NCI-H2171 (cell line): ENCODE measurements at regions not wholly inside any gene's neighbourhood (a gene's known extent, or its start where the extent isn't known, plus 50 kb on each side); places are given as distances from the start of the nearest gene placed in this dataset.
"Not testable (repeated sequence)": the region's sequence is repeated elsewhere in the genome, so short reads cannot be mapped to it uniquely, and the experiment has no call there.

Source experiments
- DNase-seq: peaks from one replicate; lab custom pipeline; 2025; lab: John Stamatoyannopoulos, UW

- not testable (repeated sequence) for DNase-seq
These were observed 189.9 kb downstream of the TTC6 start for GRCh38 chr14:37785298-37785697.

DNA sequence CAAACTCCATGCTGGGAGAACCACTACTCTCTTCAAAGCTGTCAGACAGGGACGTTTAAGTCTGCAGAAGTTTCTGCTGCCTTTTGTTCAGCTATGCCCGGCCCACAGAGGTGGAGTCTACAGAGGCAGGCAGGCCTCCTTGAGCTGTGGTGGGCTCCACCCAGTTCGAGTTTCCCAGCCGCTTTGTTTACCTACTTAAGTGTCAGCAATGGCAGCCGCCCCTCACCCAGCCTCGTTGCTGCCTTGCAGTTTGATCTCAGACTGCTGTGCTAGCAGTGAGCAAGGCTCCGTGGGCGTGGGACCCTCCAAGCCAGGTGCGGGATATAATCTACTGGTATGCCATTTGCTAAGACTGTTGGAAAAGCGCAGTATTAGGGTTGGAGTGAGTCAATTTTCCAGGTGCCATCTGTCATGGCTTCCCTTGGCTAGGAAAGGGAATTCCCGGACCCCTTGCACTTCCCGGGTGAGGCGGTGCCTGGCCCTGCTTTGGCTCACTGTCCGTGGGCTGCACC is 190.7 kb downstream of the TTC6 start:
- not testable (repeated sequence) for DNase-seq

DNA sequence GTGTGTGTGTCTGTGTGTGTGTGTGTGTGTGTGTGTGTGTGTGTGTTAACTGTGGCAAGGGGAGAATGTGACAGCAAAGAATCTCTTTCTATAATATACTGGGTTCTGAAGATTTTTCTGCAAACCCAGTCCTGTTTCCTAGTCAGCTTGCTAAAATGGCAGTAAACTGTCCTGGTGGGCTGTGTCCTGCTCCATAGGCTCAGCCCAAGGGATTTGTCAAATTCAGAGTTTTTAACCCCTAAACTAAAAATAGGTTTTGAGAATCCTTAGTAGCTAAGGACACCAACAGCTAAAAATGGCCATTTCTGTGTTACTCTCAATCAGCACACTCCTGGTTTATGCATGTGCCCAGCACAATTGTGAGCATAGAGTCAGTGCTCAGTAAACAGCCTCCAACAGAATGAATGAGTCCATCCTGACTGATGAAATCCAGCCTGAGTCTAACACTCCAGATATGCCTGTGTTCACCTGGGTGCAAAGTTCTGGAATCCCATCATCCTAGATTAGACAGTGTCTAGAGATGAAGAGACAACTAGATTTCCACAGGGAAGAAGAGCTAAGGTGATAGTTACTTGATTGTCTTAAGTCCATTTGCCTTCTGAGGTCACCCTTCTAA is 192.6 kb downstream of the TTC6 start:
- DNase-seq: no peak

DNA sequence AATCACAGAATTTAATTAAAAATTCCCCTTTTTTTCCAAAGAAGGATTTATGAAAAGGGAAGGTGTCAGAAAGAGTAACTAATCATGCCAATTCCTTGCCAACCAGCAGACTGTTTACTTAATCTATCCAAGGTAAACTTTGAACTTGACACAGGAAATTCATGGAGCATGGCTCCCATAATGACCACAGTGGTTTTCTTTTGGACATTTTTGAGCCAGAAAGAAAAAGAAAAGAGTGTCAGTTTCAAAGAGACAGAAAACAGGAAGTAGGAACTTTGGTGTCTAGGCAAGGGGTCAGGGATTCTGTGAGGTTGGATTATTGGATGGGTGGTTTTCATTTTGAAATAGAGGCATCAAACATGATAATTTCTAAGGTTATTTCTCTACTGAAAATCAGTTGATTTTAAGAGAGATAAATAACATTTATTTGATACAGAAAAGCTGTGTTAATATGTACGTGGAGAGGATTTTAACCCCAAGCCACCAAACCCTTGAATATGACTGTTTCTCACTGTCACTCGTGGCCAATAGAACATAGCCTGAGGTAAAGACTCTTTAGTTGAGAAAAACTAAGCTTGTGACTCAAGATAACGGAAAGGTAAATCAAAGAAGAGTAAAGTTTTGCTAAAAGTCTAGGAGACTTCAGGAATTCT is 196.1 kb downstream of the TTC6 start:
- no peak for DNase-seq

DNA sequence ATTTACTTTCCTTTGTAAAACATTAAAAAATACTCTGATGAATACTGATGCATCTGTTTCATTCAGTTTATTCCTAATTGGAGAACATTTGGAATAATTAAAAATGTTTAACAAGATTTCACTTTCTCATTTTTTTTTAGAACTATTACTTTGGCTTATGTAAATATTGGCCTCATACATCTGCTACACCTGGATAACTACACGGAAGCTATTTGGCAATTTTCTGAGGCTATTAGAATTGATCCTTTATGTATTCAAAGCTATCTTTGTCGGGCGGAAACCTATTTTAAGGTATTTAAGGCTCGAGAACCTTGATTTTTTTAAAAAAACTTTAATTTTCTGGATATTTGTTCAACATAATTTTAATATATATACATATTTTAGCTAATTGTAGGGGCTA is 196.7 kb downstream of the TTC6 start:
- DNase-seq: no peak

- DNase-seq: no peak
These were observed 201.4 kb downstream of the TTC6 start for GRCh38 chr14:37796703-37797416.

DNA sequence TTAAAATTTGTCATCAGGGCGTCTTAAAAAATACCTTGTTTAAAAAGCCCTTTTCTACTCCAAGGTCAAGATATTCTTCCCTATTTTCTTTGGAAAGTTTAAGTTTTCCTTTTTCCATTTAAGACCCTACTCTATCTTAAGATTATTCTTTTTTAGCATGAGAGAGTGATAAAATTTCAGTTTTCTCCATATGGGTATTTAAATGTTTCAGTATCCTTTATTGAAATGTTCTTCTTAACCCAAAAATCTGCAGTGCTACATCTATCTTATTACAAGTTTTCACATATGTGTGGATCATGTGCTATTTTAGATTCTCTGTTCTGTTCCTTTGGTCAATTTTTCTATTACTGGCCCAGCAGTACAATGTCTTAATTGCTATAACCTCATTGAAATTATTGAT is 202.2 kb downstream of the TTC6 start:
- DNase-seq: no peak

DNA sequence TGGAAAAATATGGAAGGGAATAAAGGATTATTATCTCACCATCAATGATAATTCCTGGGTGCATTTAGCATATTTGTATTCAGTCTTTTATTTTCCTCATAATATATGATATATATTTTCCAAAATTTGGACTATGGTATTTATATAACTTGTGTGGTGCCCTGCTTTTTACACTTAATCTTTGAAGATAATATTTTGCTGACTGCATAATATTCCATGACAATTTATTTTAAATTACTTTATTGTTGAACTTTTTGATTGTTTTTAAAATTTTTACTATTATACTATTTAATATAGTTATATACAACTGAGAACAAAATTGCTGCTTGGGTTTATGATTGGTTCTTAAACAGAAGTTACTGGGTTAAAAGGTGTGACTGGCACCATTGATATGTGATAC is 212.3 kb downstream of the TTC6 start:
- no peak for DNase-seq

GRCh38 chr14:37810094-37810801 is 214.8 kb downstream of the TTC6 start:
- DNase-seq: no peak

GRCh38 chr14:37813732-37814131 is 218.3 kb downstream of the TTC6 start:
- no peak for DNase-seq

GRCh38 chr14:37816135-37816534 is 220.7 kb downstream of the TTC6 start:
- DNase-seq: no peak

- DNase-seq: no peak
These were observed 221.4 kb downstream of the TTC6 start for GRCh38 chr14:37816743-37817295.

DNA sequence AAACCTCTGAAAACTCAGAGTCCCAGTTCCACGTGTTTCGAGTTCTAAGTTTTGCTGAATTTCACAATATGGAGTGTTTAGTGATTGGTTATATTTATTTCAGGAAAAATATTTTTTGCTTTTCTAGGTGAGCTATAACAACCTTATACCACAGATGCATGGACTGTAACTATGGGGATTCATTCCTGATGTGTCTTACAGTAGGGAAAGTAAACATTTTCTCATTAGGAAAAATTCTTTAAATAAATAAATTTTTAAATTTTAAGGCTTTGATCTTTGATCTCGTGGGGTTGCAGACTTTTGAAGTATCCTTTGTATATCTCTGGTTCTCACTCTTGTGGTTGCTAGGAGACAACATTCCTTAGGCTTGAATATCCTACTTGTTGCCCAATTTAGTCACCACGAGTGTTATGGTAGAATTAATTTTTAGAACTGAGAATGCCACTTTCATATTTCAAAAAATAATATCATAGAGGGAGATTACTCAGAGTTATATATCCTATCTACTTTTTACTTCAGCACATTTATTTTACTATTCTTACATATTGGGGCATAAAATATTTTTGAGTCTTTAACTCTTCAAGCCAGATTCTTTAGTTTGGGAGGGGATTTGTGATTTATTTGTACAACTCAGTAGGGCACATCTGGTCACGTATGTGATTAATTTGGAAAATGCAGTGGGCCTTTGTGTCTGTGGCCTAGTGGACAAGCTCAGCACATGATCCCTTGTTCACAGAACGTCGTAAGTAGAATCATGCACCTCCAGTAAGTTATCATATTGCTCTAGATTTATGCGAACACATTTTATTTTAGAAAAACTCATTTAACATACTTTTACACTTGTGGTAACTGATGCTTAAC is 224.0 kb downstream of the TTC6 start:
- no peak for DNase-seq

DNA sequence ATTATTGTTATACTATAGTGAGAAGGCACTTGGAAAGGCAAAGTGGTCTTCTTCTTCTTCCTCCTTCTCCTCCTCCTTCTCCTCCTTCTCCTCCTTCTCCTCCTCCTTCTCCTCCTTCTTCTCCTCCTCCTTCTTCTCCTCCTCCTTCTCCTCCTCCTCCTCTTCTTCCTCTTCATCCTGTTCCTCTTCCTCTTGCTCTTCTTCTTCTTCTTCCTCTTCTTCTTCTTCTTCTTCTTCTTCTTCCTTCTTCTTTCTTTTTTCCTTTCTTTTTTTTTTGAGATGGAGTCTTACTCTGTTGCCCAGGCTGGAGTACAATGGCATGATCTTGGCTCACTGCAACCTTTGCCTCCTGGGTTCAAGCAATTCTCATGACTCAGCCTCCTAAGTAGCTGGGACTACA is 225.4 kb downstream of the TTC6 start:
- DNase-seq: not testable (repeated sequence)

- DNase-seq: peak; percentile 3
These were observed 229.7 kb downstream of the TTC6 start for GRCh38 chr14:37824939-37825712.

DNA sequence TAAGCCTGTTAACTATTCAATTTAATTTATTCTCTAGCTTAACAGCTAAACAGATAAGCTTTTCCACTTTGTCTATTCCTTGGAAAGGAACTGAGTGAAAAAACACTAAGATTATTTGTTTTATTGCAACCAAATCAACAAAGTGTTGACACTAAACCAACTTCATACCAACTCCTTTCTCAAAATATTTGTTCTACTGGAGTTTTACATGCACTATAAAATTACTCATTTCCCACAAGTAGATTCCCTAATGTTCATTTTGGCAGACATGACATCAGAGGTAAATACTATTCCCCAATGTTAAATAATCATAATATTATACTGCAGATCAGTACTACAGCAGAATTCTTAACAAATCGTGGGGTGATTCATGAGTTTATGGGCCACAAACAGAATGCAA is 231.4 kb downstream of the TTC6 start:
- DNase-seq: no peak

GRCh38 chr14:37830271-37830670 is 234.8 kb downstream of the TTC6 start:
- no peak for DNase-seq

DNA sequence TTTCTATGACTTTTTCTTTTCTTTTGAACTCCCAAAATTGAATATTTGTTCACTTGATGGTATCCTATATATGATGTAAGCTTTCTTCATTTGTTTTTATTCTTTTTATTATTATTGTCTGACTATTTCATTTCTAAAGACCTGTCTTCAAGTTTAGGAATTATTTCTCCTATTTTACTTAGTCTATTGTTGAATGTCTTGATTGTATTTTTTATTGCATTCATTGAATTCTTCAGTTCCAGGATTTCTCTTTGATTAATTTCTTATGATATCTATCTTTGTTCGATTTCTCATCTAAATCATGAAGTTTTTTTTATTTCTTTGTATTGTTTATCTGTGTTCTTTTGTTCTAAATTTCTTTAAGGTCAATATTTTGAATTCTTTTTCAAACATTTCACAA is 238.8 kb downstream of the TTC6 start:
- DNase-seq: no peak

- DNase-seq: not testable (repeated sequence)
These were observed 243.3 kb downstream of the TTC6 start for GRCh38 chr14:37838778-37839177.

DNA sequence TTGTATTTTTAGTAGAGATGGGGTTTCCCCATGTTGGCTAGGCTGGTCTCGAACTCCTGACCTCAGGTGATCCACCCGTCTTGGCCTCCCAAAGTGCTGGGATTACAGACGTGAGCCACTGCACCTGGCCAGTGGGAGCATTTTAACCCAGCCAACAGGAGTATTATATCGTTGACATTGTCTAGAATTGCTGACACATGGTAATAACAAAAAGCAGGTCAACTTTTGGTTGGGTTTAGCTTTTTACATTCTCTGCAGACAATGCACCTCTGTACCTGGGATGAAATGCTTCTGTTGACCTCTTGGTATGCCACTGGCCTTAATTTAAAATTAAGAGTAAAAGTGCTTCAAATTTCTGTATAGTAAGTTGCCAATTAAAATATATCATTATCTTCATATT is 245.6 kb downstream of the TTC6 start:
- not testable (repeated sequence) for DNase-seq
